GM23248 (cell line): ENCODE measurements at regions not wholly inside any gene's neighbourhood (a gene's known extent, or its start where the extent isn't known, plus 50 kb on each side); places are given as distances from the start of the nearest gene placed in this dataset.

ENCODE experiments used
- DNase-seq: peaks from one replicate; pipeline ENCODE4 v3.0.0-alpha.2; 2015
- H2AFZ ChIP-seq: fragments of 200-600 bp; sonication (generic); 2 replicates; pipeline ENCODE4 v1.6.1; 2016; ENCODE audit warnings: antibody characterized with exemption
- H3F3A ChIP-seq: fragments of 200-600 bp; sonication (generic); 2 replicates; pipeline ENCODE4 v1.6.1; 2016; ENCODE audit warnings: mild to moderate bottlenecking, antibody characterized with exemption, mixed run types; ENCODE audit not compliant: insufficient read depth
- H3K27ac ChIP-seq: fragments of 200-600 bp; sonication (generic); 2 replicates; pipeline ENCODE4 v1.5.1; 2016; ENCODE audit warnings: mild to moderate bottlenecking
- H3K27me3 ChIP-seq: fragments of 200-600 bp; sonication (generic); replicated peaks from 2 replicates; pipeline ENCODE4 v1.6.1; 2016; ENCODE audit warnings: mild to moderate bottlenecking; ENCODE audit not compliant: insufficient read depth
- H3K36me3 ChIP-seq: fragments of 200-600 bp; sonication (generic); 2 replicates; pipeline ENCODE4 v1.6.1; 2016; ENCODE audit warnings: low read depth, mild to moderate bottlenecking
- H3K4me1 ChIP-seq: fragments of 200-600 bp; sonication (generic); 2 replicates; pipeline ENCODE4 v1.6.1; 2016; ENCODE audit warnings: mild to moderate bottlenecking; ENCODE audit not compliant: insufficient read depth
- H3K4me2 ChIP-seq: fragments of 200-600 bp; sonication (generic); one replicate; pipeline ENCODE4 v1.6.1; 2016; ENCODE audit warnings: mild to moderate bottlenecking; ENCODE audit not compliant: unreplicated experiment
- H3K4me3 ChIP-seq: fragments of 200-600 bp; sonication (generic); 2 replicates; pipeline ENCODE4 v1.5.1; 2016; ENCODE audit warnings: mild to moderate bottlenecking
- H3K79me2 ChIP-seq: fragments of 200-600 bp; sonication (generic); 2 replicates; pipeline ENCODE4 v1.6.1; 2016; ENCODE audit warnings: mild to moderate bottlenecking; ENCODE audit not compliant: insufficient read depth
- H3K9ac ChIP-seq: fragments of 200-600 bp; sonication (generic); 2 replicates; pipeline ENCODE4 v1.6.1; 2016; ENCODE audit warnings: mild to moderate bottlenecking
- H3K9me2 ChIP-seq: fragments of 200-600 bp; sonication (generic); 2 replicates; pipeline ENCODE4 v1.6.1; 2016; ENCODE audit warnings: mixed run types, mild to moderate bottlenecking, moderate library complexity; ENCODE audit not compliant: insufficient read depth
- H3K9me3 ChIP-seq: fragments of 200-600 bp; sonication (generic); one replicate; pipeline ENCODE4 v1.6.1; 2017; ENCODE audit warnings: low read depth
- H4K20me1 ChIP-seq: fragments of 200-600 bp; sonication (generic); 2 replicates; pipeline ENCODE4 v1.6.0; 2016; ENCODE audit not compliant: insufficient read depth
- EZH2 ChIP-seq: fragments of 200-600 bp; sonication (generic); IDR thresholded peaks from 2 replicates; pipeline ENCODE4 v1.6.1; 2018; ENCODE audit warnings: antibody characterized with exemption, mild to moderate bottlenecking; ENCODE audit not compliant: insufficient read depth, poor library complexity, severe bottlenecking
- EZH2phosphoT487 ChIP-seq: fragments of 200-600 bp; sonication (generic); IDR thresholded peaks from 2 replicates; pipeline ENCODE4 v1.6.1; 2018; ENCODE audit warnings: antibody characterized with exemption, moderate library complexity, mild to moderate bottlenecking, low read depth; ENCODE audit not compliant: insufficient read depth
- WGBS, 2 experiments: methylation state at CpG; one replicate each; pipeline ENCODE4 v1.1.6; 2015 to 2017; ENCODE audit warnings: low lambda C conversion rate in 2 of 2, low coverage in 1 of 2; ENCODE audit errors: missing lambda C conversion rate in 2 of 2; 5-methylcytosine and 5-hydroxymethylcytosine counted together
- in situ Hi-C: fragments of 300-500 bp; cut with MboI; formaldehyde crosslinking; loops from 2 replicates; pipeline ENCODE4 v1.15.0; 2020

- no peaks in the 10 kb centered on the region for H3K9me2 ChIP-seq
- no peaks in the 10 kb centered on the region for H3K79me2 ChIP-seq
- no peaks in the 10 kb centered on the region for H3F3A ChIP-seq
- no peak overlapping the region for H3K4me3 ChIP-seq
- H2AFZ ChIP-seq, result no peak overlapping the region
- H3K27ac ChIP-seq, result no peak overlapping the region
- H3K4me1 ChIP-seq, result no peaks in the 10 kb centered on the region
- H3K9me3 ChIP-seq, result no peaks in the 10 kb centered on the region
- no peak for TF ChIP-seq EZH2phosphoT487
- no peak for TF ChIP-seq EZH2
- 29 to 38% methylated on average over 5 of the region's 5 CpGs for WGBS, 2 experiments
- no peak for DNase-seq
- in situ Hi-C loops, result no loop called here
- H3K36me3 ChIP-seq, result no peaks in the 10 kb centered on the region
- H3K9ac ChIP-seq, result no peak overlapping the region
- no peaks in the 10 kb centered on the region for H4K20me1 ChIP-seq
- H3K4me2 ChIP-seq, result no peak overlapping the region
- no peaks in the 10 kb centered on the region for H3K27me3 ChIP-seq
These were observed 61.0 kb downstream of the MRGPRX1 start for GRCh38 chr11:18878211-18878610.

- Histone ChIP-seq H3K9me2 (no peaks in the 10 kb centered on the region), H3K27me3 (0 out of 2 replicates have a peak, but pooled peaks cover 11% of the 10 kb centered on the region), H2AFZ (no peak overlapping the region), H3K79me2 (no peaks in the 10 kb centered on the region), H4K20me1 (no peaks in the 10 kb centered on the region), H3K4me2 (no peak overlapping the region), H3K4me1 (no peaks in the 10 kb centered on the region), H3K27ac (no peak overlapping the region), H3K36me3 (no peaks in the 10 kb centered on the region), H3K4me3 (no peak overlapping the region), H3K9me3 (no peaks in the 10 kb centered on the region), H3K9ac (no peak overlapping the region), H3F3A (no peaks in the 10 kb centered on the region)
- no peak for DNase-seq
- TF ChIP-seq EZH2phosphoT487, result no peak
- no peak for TF ChIP-seq EZH2
- 15 to 16% methylated on average over 2 of the region's 2 CpGs for WGBS, 2 experiments
- in situ Hi-C loops, result no loop called here
These were observed 73.3 kb downstream of the MRGPRX1 start for GRCh38 chr11:18865951-18866350.

- Histone ChIP-seq H2AFZ (no peak overlapping the region), H3K4me1 (no peaks in the 10 kb centered on the region), H4K20me1 (no peaks in the 10 kb centered on the region), H3K9me3 (no peaks in the 10 kb centered on the region), H3K36me3 (no peaks in the 10 kb centered on the region), H3K79me2 (no peaks in the 10 kb centered on the region), H3K9ac (no peak overlapping the region), H3K27ac (no peak overlapping the region), H3K27me3 (0 out of 2 replicates have a peak, but pooled peaks cover 11% of the 10 kb centered on the region), H3K4me3 (no peak overlapping the region), H3F3A (no peaks in the 10 kb centered on the region), H3K9me2 (no peaks in the 10 kb centered on the region), H3K4me2 (no peak overlapping the region)
- 43 to 47% methylated on average over 3 of the region's 3 CpGs for WGBS, 2 experiments
- in situ Hi-C loops, result no loop called here
- DNase-seq, result no peak
- no peak for TF ChIP-seq EZH2phosphoT487
These were observed 73.7 kb upstream of the PTPN5 start for GRCh38 chr11:18865261-18865660.

- no peaks in the 10 kb centered on the region for H3K9me2 ChIP-seq
- no peaks in the 10 kb centered on the region; the same call in 1 of the 2 replicates for H3K27me3 ChIP-seq
- 12 to 17% methylated on average over 5 of the region's 5 CpGs for WGBS, 2 experiments
- no peak overlapping the region for H3K27ac ChIP-seq
- H3K4me3 ChIP-seq, result no peak overlapping the region
- in situ Hi-C loops, result no loop called here
- H3K4me2 ChIP-seq, result no peak overlapping the region
- TF ChIP-seq EZH2 (no peak), EZH2phosphoT487 (no peak)
- H2AFZ ChIP-seq, result no peak overlapping the region
- no peaks in the 10 kb centered on the region for H3F3A ChIP-seq
- H3K36me3 ChIP-seq, result no peaks in the 10 kb centered on the region
- H4K20me1 ChIP-seq, result no peaks in the 10 kb centered on the region
- no peaks in the 10 kb centered on the region for H3K79me2 ChIP-seq
- no peaks in the 10 kb centered on the region for H3K4me1 ChIP-seq
- H3K9ac ChIP-seq, result no peak overlapping the region
- DNase-seq, result peak; percentile 36
- H3K9me3 ChIP-seq, result no peaks in the 10 kb centered on the region
These were observed 61.6 kb upstream of the PTPN5 start for GRCh38 chr11:18853086-18853720.

GRCh38 chr11:18849406-18849805 is 57.8 kb upstream of the PTPN5 start:
- H3K9ac ChIP-seq, result no peak overlapping the region
- 70 to 91% methylated on average over 1 of the region's 1 CpG for WGBS, 2 experiments
- no peaks in the 10 kb centered on the region for H3K9me2 ChIP-seq
- DNase-seq, result no peak
- H3K4me1 ChIP-seq, result no peaks in the 10 kb centered on the region
- H3K4me3 ChIP-seq, result no peak overlapping the region
- peaks cover 4% of the 10 kb centered on the region; the same call in 1 of the 2 replicates for H3K27me3 ChIP-seq
- TF ChIP-seq EZH2 (no peak), EZH2phosphoT487 (no peak)
- H3K27ac ChIP-seq, result no peak overlapping the region
- H3K79me2 ChIP-seq, result no peaks in the 10 kb centered on the region
- H3F3A ChIP-seq, result no peaks in the 10 kb centered on the region
- H2AFZ ChIP-seq, result no peak overlapping the region
- H3K36me3 ChIP-seq, result no peaks in the 10 kb centered on the region
- in situ Hi-C loops, result no loop called here
- H3K9me3 ChIP-seq, result no peaks in the 10 kb centered on the region
- no peaks in the 10 kb centered on the region for H4K20me1 ChIP-seq
- H3K4me2 ChIP-seq, result no peak overlapping the region
